CD4-positive, alpha-beta memory T cell (primary cell): ENCODE measurements at regions not wholly inside any gene's neighbourhood (a gene's known extent, or its start where the extent isn't known, plus 50 kb on each side); places are given as distances from the start of the nearest gene placed in this dataset.

Experiments used
- CTCF ChIA-PET: fragments of 350-600 bp; sonication (Branson Sonifier 250); formaldehyde crosslinking; loops from one replicate; lab custom pipeline; 2021; ENCODE audit warnings: inconsistent platforms; ENCODE audit not compliant: partially characterized antibody; lab: Charles Lee
- POLR2A ChIA-PET: fragments of 350-600 bp; sonication (Branson Sonifier 250); formaldehyde crosslinking; loops from one replicate; lab custom pipeline; 2021; ENCODE audit not compliant: partially characterized antibody; lab: Charles Lee
- DNase-seq, 5 donors: peaks; one replicate each; pipeline versions ENCODE4 v3.0.0 to v3.0.0-alpha.2; 2020 to 2022; ENCODE audit warnings: mixed read lengths in 1 of 5
- H3K27ac ChIP-seq: one replicate; pipeline ENCODE4 v1.7.0; 2013; ENCODE audit warnings: low read depth, low read length
- H3K27me3 ChIP-seq: 2 replicates; pipeline ENCODE4 v1.7.0; 2013; ENCODE audit warnings: mild to moderate bottlenecking, low read length, moderate library complexity; ENCODE audit not compliant: insufficient read depth
- H3K36me3 ChIP-seq: 2 replicates; pipeline ENCODE4 v1.7.0; 2013; ENCODE audit warnings: mild to moderate bottlenecking, low read length, moderate library complexity; ENCODE audit not compliant: insufficient read depth
- H3K4me1 ChIP-seq: 2 replicates; pipeline ENCODE4 v1.7.0; 2013; ENCODE audit warnings: mild to moderate bottlenecking, low read length, moderate library complexity; ENCODE audit not compliant: insufficient read depth
- H3K4me3 ChIP-seq, 2 donors: one replicate each; pipeline ENCODE4 v1.7.0; 2013; ENCODE audit warnings: low read length in 2 of 2, mild to moderate bottlenecking in 1 of 2
- H3K9me3 ChIP-seq, 2 donors: one replicate each; pipeline ENCODE4 v1.7.0; 2013; ENCODE audit warnings: low read length in 2 of 2, control low read depth in 1 of 2; ENCODE audit not compliant: control insufficient read depth in 1 of 2
- H3K27ac Mint-ChIP-seq, 7 donors: one replicate each; pipeline ENCODE4 v1.8.0; 2020 to 2021; ENCODE audit warnings: mixed read lengths in 7 of 7, mild to moderate bottlenecking in 6 of 7, inconsistent platforms in 3 of 7, moderate library complexity in 3 of 7
- H3K27me3 Mint-ChIP-seq, 2 donors: one replicate each; pipeline ENCODE4 v1.8.0; 2020 to 2021; ENCODE audit warnings: mixed read lengths in 2 of 2
- H3K36me3 Mint-ChIP-seq, 2 donors: one replicate each; pipeline ENCODE4 v1.8.0; 2020 to 2021; ENCODE audit warnings: mixed read lengths in 2 of 2, inconsistent platforms in 1 of 2, mild to moderate bottlenecking in 1 of 2
- H3K4me1 Mint-ChIP-seq, 4 donors: one replicate each; pipeline ENCODE4 v1.8.0; 2020 to 2021; ENCODE audit warnings: mixed read lengths in 4 of 4, mild to moderate bottlenecking in 1 of 4
- H3K4me3 Mint-ChIP-seq, 8 donors: one replicate each; pipeline ENCODE4 v1.8.0; 2020 to 2021; ENCODE audit warnings: mixed read lengths in 8 of 8, mild to moderate bottlenecking in 7 of 8, moderate library complexity in 6 of 8, inconsistent platforms in 3 of 8
- H3K9me3 Mint-ChIP-seq, 8 donors: one replicate each; pipeline ENCODE4 v1.8.0; 2020 to 2021; ENCODE audit warnings: mixed read lengths in 8 of 8, mild to moderate bottlenecking in 5 of 8, inconsistent platforms in 3 of 8, moderate library complexity in 1 of 8
- intact Hi-C: fragments of 100-400 bp; cut with micrococcal nuclease; formaldehyde crosslinking; loops from one replicate; pipeline ENCODE4 v1.15.1; 2023

- Mint-ChIP-seq H3K4me3 (no peak overlapping the region), H3K36me3 (no peaks in the 10 kb centered on the region), H3K27ac (no peak overlapping the region), H3K4me1 (no peaks in the 10 kb centered on the region), H3K27me3 (no peaks in the 10 kb centered on the region), H3K9me3 (peaks cover 0 to 23% (median 11%) of the 10 kb centered on the region in 8 donors)
- Histone ChIP-seq H3K4me3 (no peak overlapping the region), H3K27me3 (no peaks in the 10 kb centered on the region), H3K9me3 (no peaks in the 10 kb centered on the region), H3K36me3 (no peaks in the 10 kb centered on the region), H3K4me1 (no peaks in the 10 kb centered on the region), H3K27ac (no peak overlapping the region)
- ChIA-PET POLR2A (no interaction called here), CTCF (no interaction called here)
- no peak for DNase-seq
- intact Hi-C loops: no loop called here
Observed at GRCh38 chr13:67557642-67558241, 327.6 kb upstream of the PCDH9 start.

GRCh38 chr13:67557118-67557517, 327.0 kb upstream of the PCDH9 start:
- no peak for DNase-seq
- ChIA-PET CTCF (no interaction called here), POLR2A (no interaction called here)
- Mint-ChIP-seq H3K36me3 (no peaks in the 10 kb centered on the region), H3K27ac (no peak overlapping the region), H3K4me3 (no peak overlapping the region), H3K4me1 (no peaks in the 10 kb centered on the region), H3K9me3 (peaks cover 0 to 23% (median 11%) of the 10 kb centered on the region in 8 donors), H3K27me3 (no peaks in the 10 kb centered on the region)
- Histone ChIP-seq H3K27me3 (no peaks in the 10 kb centered on the region), H3K27ac (no peak overlapping the region), H3K36me3 (no peaks in the 10 kb centered on the region), H3K9me3 (no peaks in the 10 kb centered on the region), H3K4me3 (no peak overlapping the region), H3K4me1 (no peaks in the 10 kb centered on the region)
- intact Hi-C loops: no loop called here

GRCh38 chr13:67554746-67555452, 324.8 kb upstream of the PCDH9 start:
- Histone ChIP-seq H3K4me3 (no peak overlapping the region), H3K4me1 (no peaks in the 10 kb centered on the region), H3K9me3 (no peaks in the 10 kb centered on the region), H3K27ac (no peak overlapping the region), H3K27me3 (no peaks in the 10 kb centered on the region), H3K36me3 (no peaks in the 10 kb centered on the region)
- peaks cover 0 to 23% (median 11%) of the 10 kb centered on the region in 8 donors for H3K9me3 Mint-ChIP-seq
- H3K36me3 Mint-ChIP-seq: no peaks in the 10 kb centered on the region
- no peak for DNase-seq
- intact Hi-C loops: no loop called here
- no peaks in the 10 kb centered on the region for H3K4me1 Mint-ChIP-seq
- no peak overlapping the region for H3K4me3 Mint-ChIP-seq
- no peak overlapping the region for H3K27ac Mint-ChIP-seq
- ChIA-PET POLR2A (no interaction called here), CTCF (no interaction called here)
- H3K27me3 Mint-ChIP-seq: no peaks in the 10 kb centered on the region

GRCh38 chr13:67554286-67554685, 324.1 kb upstream of the PCDH9 start:
- intact Hi-C loops: no loop called here
- H3K36me3 Mint-ChIP-seq: no peaks in the 10 kb centered on the region
- Histone ChIP-seq H3K9me3 (no peaks in the 10 kb centered on the region), H3K36me3 (no peaks in the 10 kb centered on the region), H3K4me3 (no peak overlapping the region), H3K4me1 (no peaks in the 10 kb centered on the region), H3K27ac (no peak overlapping the region), H3K27me3 (no peaks in the 10 kb centered on the region)
- no peaks in the 10 kb centered on the region for H3K4me1 Mint-ChIP-seq
- ChIA-PET POLR2A (no interaction called here), CTCF (no interaction called here)
- H3K27ac Mint-ChIP-seq: no peak overlapping the region
- H3K27me3 Mint-ChIP-seq: no peaks in the 10 kb centered on the region
- peaks cover 0 to 23% (median 11%) of the 10 kb centered on the region in 8 donors for H3K9me3 Mint-ChIP-seq
- no peak for DNase-seq
- H3K4me3 Mint-ChIP-seq: no peak overlapping the region

- Histone ChIP-seq H3K36me3 (no peaks in the 10 kb centered on the region), H3K4me3 (no peak overlapping the region), H3K4me1 (no peaks in the 10 kb centered on the region), H3K27me3 (no peaks in the 10 kb centered on the region), H3K27ac (no peak overlapping the region), H3K9me3 (no peaks in the 10 kb centered on the region)
- Mint-ChIP-seq H3K4me3 (no peak overlapping the region), H3K9me3 (peaks cover 0 to 5% (median 2%) of the 10 kb centered on the region in 8 donors), H3K27ac (no peak overlapping the region), H3K36me3 (no peaks in the 10 kb centered on the region), H3K4me1 (no peaks in the 10 kb centered on the region), H3K27me3 (no peaks in the 10 kb centered on the region)
- POLR2A ChIA-PET: no interaction called here
- intact Hi-C loops: no loop called here
- CTCF ChIA-PET: no interaction called here
- DNase-seq: no peak
Observed at GRCh38 chr13:67549331-67549730, 319.2 kb upstream of the PCDH9 start.

GRCh38 chr13:67538906-67539305, 308.8 kb upstream of the PCDH9 start:
- H3K36me3 Mint-ChIP-seq: no peaks in the 10 kb centered on the region
- H3K9me3 Mint-ChIP-seq: peaks cover 0 to 11% (median 4%) of the 10 kb centered on the region in 8 donors
- intact Hi-C loops: no loop called here
- Histone ChIP-seq H3K27me3 (no peaks in the 10 kb centered on the region), H3K27ac (no peak overlapping the region), H3K36me3 (no peaks in the 10 kb centered on the region), H3K9me3 (no peaks in the 10 kb centered on the region), H3K4me3 (no peak overlapping the region), H3K4me1 (no peaks in the 10 kb centered on the region)
- ChIA-PET POLR2A (no interaction called here), CTCF (no interaction called here)
- no peak for DNase-seq
- H3K27me3 Mint-ChIP-seq: no peaks in the 10 kb centered on the region
- H3K4me1 Mint-ChIP-seq: no peaks in the 10 kb centered on the region
- H3K27ac Mint-ChIP-seq: no peak overlapping the region
- H3K4me3 Mint-ChIP-seq: no peak overlapping the region

GRCh38 chr13:67520886-67521285, 290.8 kb upstream of the PCDH9 start:
- DNase-seq: no peak
- Mint-ChIP-seq H3K4me3 (no peak overlapping the region), H3K27ac (no peak overlapping the region), H3K4me1 (no peaks in the 10 kb centered on the region), H3K36me3 (no peaks in the 10 kb centered on the region), H3K9me3 (peaks cover 0 to 20% (median 3%) of the 10 kb centered on the region in 8 donors), H3K27me3 (no peaks in the 10 kb centered on the region)
- ChIA-PET CTCF (no interaction called here), POLR2A (no interaction called here)
- no peaks in the 10 kb centered on the region for H3K9me3 ChIP-seq
- no peaks in the 10 kb centered on the region for H3K36me3 ChIP-seq
- intact Hi-C loops: no loop called here
- no peaks in the 10 kb centered on the region for H3K4me1 ChIP-seq
- no peak overlapping the region for H3K27ac ChIP-seq
- no peak overlapping the region for H3K4me3 ChIP-seq
- H3K27me3 ChIP-seq: no peaks in the 10 kb centered on the region
